ENCODE measurements at regions not wholly inside any gene's neighbourhood (a gene's known extent, or its start where the extent isn't known, plus 50 kb on each side); places are given as distances from the start of the nearest gene placed in this dataset.
"Not testable (repeated sequence)": the region's sequence is repeated elsewhere in the genome, so short reads cannot be mapped to it uniquely, and the experiment has no call there.

GRCh38 chr5:124053340-124053739 lies 541.4 kb downstream of the CSNK1G3 start:
- no peak for DNase-seq (ENCODE audit: low read depth in 3 of 3, low spot score in 1 of 3)

GRCh38 chr5:124052201-124052600 lies 540.2 kb downstream of the CSNK1G3 start:
- no peak for DNase-seq (ENCODE audit: low read depth in 3 of 3, low spot score in 1 of 3)

- no peak for DNase-seq (ENCODE audit: low read depth in 3 of 3, low spot score in 1 of 3)
Measured at GRCh38 chr5:124050120-124050770, 538.3 kb downstream of the CSNK1G3 start.

- DNase-seq (ENCODE audit: low read depth in 3 of 3, low spot score in 1 of 3): no peak
Measured at GRCh38 chr5:124045412-124045811, 533.4 kb downstream of the CSNK1G3 start.

- DNase-seq (ENCODE audit: low read depth in 3 of 3, low spot score in 1 of 3): no peak
Measured at GRCh38 chr5:124044613-124045012, 532.6 kb downstream of the CSNK1G3 start.

- no peak for DNase-seq (ENCODE audit: low read depth in 3 of 3, low spot score in 1 of 3)
Measured at GRCh38 chr5:124043456-124043855, 531.5 kb downstream of the CSNK1G3 start.

GRCh38 chr5:124040799-124041198 lies 528.8 kb downstream of the CSNK1G3 start:
- DNase-seq (ENCODE audit: low read depth in 3 of 3, low spot score in 1 of 3): no peak

- no peak for DNase-seq (ENCODE audit: low read depth in 3 of 3, low spot score in 1 of 3)
Measured at GRCh38 chr5:124039410-124039809, 527.4 kb downstream of the CSNK1G3 start.

GRCh38 chr5:124036786-124037185 lies 524.8 kb downstream of the CSNK1G3 start:
- DNase-seq (ENCODE audit: low read depth in 3 of 3, low spot score in 1 of 3): no peak

- DNase-seq (ENCODE audit: low read depth in 3 of 3, low spot score in 1 of 3): no peak
Measured at GRCh38 chr5:124034963-124035362, 523.0 kb downstream of the CSNK1G3 start.

GRCh38 chr5:124034083-124034700 lies 522.2 kb downstream of the CSNK1G3 start:
- no peak for DNase-seq (ENCODE audit: low read depth in 3 of 3, low spot score in 1 of 3)

GRCh38 chr5:124030043-124030491 lies 518.1 kb downstream of the CSNK1G3 start:
- no peak for DNase-seq (ENCODE audit: low read depth in 3 of 3, low spot score in 1 of 3)

- no peak for DNase-seq (ENCODE audit: low read depth in 3 of 3, low spot score in 1 of 3)
Measured at GRCh38 chr5:124027441-124027840, 515.5 kb downstream of the CSNK1G3 start.

- DNase-seq (ENCODE audit: low read depth in 3 of 3, low spot score in 1 of 3): no peak
Measured at GRCh38 chr5:124025306-124025845, 513.4 kb downstream of the CSNK1G3 start.

- DNase-seq (ENCODE audit: low read depth in 3 of 3, low spot score in 1 of 3): no peak
Measured at GRCh38 chr5:124022966-124023365, 511.0 kb downstream of the CSNK1G3 start.

GRCh38 chr5:124021776-124022175 lies 509.8 kb downstream of the CSNK1G3 start:
- DNase-seq (ENCODE audit: low read depth in 3 of 3, low spot score in 1 of 3): no peak

GRCh38 chr5:124021066-124021641 lies 509.2 kb downstream of the CSNK1G3 start:
- no peak for DNase-seq (ENCODE audit: low read depth in 3 of 3, low spot score in 1 of 3)

GRCh38 chr5:124017321-124017720 lies 505.3 kb downstream of the CSNK1G3 start:
- not testable (repeated sequence) for DNase-seq (ENCODE audit: low read depth in 3 of 3, low spot score in 1 of 3)

- DNase-seq (ENCODE audit: low read depth in 3 of 3, low spot score in 1 of 3): no peak
Measured at GRCh38 chr5:124007675-124008398, 495.9 kb downstream of the CSNK1G3 start.

- no peak for DNase-seq (ENCODE audit: low read depth in 3 of 3, low spot score in 1 of 3)
Measured at GRCh38 chr5:124001036-124001615, 489.1 kb downstream of the CSNK1G3 start.

- no peak for DNase-seq (ENCODE audit: low read depth in 3 of 3, low spot score in 1 of 3)
Measured at GRCh38 chr5:124000538-124000937, 488.6 kb downstream of the CSNK1G3 start.

All from stimulated activated CD4-positive, alpha-beta T cell treated with anti-CD3 and anti-CD28 coated beads, TNF-alpha, amount 100 ng/mL, for 1 hour (primary cell).